Tibial nerve (tissue), 3 donors: ENCODE measurements at regions not wholly inside any gene's neighbourhood (a gene's known extent, or its start where the extent isn't known, plus 50 kb on each side); places are given as distances from the start of the nearest gene placed in this dataset.

Source experiments
- POLR2A ChIP-seq, 2 donors: fragments of 450-650 bp; IDR thresholded peaks; one replicate each; pipeline ENCODE4 v1.6.1; 2017; ENCODE audit warnings: antibody characterized with exemption in 2 of 2, mild to moderate bottlenecking in 2 of 2, moderate library complexity in 2 of 2
- TF ChIP-seq, protein P1 (sequence below), 5 experiments: fragments of 200-600 bp in 3 of 5; fragments of 450-650 bp in 2 of 5; sonication (generic) in 3 of 5; IDR thresholded peaks; one replicate each; pipeline ENCODE4 v1.5.1; 2016 to 2019; ENCODE audit warnings: antibody characterized with exemption in 5 of 5, mild to moderate bottlenecking in 3 of 5, moderate library complexity in 2 of 5

GRCh38 chr5:117089001-117089400, 514.4 kb upstream of the SEMA6A start:
- no peak for TF ChIP-seq POLR2A (IDR thresholded peaks at IDR 0.05)
- TF ChIP-seq, protein P1, sequence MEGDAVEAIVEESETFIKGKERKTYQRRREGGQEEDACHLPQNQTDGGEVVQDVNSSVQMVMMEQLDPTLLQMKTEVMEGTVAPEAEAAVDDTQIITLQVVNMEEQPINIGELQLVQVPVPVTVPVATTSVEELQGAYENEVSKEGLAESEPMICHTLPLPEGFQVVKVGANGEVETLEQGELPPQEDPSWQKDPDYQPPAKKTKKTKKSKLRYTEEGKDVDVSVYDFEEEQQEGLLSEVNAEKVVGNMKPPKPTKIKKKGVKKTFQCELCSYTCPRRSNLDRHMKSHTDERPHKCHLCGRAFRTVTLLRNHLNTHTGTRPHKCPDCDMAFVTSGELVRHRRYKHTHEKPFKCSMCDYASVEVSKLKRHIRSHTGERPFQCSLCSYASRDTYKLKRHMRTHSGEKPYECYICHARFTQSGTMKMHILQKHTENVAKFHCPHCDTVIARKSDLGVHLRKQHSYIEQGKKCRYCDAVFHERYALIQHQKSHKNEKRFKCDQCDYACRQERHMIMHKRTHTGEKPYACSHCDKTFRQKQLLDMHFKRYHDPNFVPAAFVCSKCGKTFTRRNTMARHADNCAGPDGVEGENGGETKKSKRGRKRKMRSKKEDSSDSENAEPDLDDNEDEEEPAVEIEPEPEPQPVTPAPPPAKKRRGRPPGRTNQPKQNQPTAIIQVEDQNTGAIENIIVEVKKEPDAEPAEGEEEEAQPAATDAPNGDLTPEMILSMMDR (IDR thresholded peaks at IDR 0.05) = no peak
